ENCODE measurements at regions not wholly inside any gene's neighbourhood (a gene's known extent, or its start where the extent isn't known, plus 50 kb on each side); places are given as distances from the start of the nearest gene placed in this dataset.

- Histone ChIP-seq H2AFZ (ENCODE audit: insufficient read depth, low read depth, low read length, poor library complexity, severe bottlenecking) (no peak overlapping the region), H3K9ac (ENCODE audit: low read length) (no peak overlapping the region), H4K20me1 (ENCODE audit: control insufficient read depth, insufficient read depth, low read length, poor library complexity, severe bottlenecking) (no peaks in the 10 kb centered on the region), H3K4me2 (replicated peaks; ENCODE audit: low read depth, low read length, poor library complexity, severe bottlenecking) (no peak overlapping the region), H3K9me3 (ENCODE audit: control extremely low read depth in 1 of 3, control insufficient read depth in 2 of 3, insufficient read depth in 1 of 3, low read length in 2 of 3) (no peaks in the 10 kb centered on the region), H3K4me1 (ENCODE audit: control insufficient read depth in 2 of 2, insufficient read depth in 2 of 2, low read length in 2 of 2) (peaks cover 17 to 20% of the 10 kb centered on the region in 2 donors), H3K4me3 (ENCODE audit: control extremely low read depth in 1 of 5, extremely low read depth in 1 of 5, insufficient read depth in 1 of 5, low read depth in 2 of 5, low read length in 4 of 5) (no peak overlapping the region), H3K79me2 (ENCODE audit: control insufficient read depth, insufficient read depth, low read length) (no peaks in the 10 kb centered on the region), H3K27ac (ENCODE audit: low read length in 2 of 2) (no peak overlapping the region), H3K27me3 (replicated peaks in 1 of 4; ENCODE audit: control extremely low read depth in 1 of 4, control insufficient read depth in 3 of 4, insufficient read depth in 4 of 4, low read length in 3 of 4) (peaks cover 0 to 23% (median 3%) of the 10 kb centered on the region in 4 experiments), H3K36me3 (replicated peaks in 1 of 2; ENCODE audit: control extremely low read depth in 1 of 2, control insufficient read depth in 1 of 2, extremely low read depth in 1 of 2, insufficient read depth in 2 of 2, low read length in 1 of 2) (no peaks in the 10 kb centered on the region)
- peak overlapping the region; percentile 53 for H3K27ac Mint-ChIP-seq
- CTCF ChIA-PET: no interaction called here
- H3K27me3 Mint-ChIP-seq: peaks cover 38% of the 10 kb centered on the region
- WGBS (ENCODE audit: insufficient coverage): 80% methylated on average over 5 of the region's 7 CpGs
- H3K4me1 Mint-ChIP-seq: peaks cover 22% of the 10 kb centered on the region
- ATAC-seq (ENCODE audit: low read depth) (no peak), DNase-seq (no peak)
- no peak for TF ChIP-seq EZH2 (IDR thresholded peaks at IDR 0.05; ENCODE audit: borderline replicate concordance, insufficient read depth, low read depth, low read length, poor library complexity, severe bottlenecking)
- no peak for TF ChIP-seq CTCF (IDR thresholded peaks at IDR 0.05)
- no peaks in the 10 kb centered on the region for H3K9me3 Mint-ChIP-seq (ENCODE audit: insufficient read depth)
- POLR2A ChIA-PET: no interaction called here
- no peak overlapping the region for H3K4me3 Mint-ChIP-seq
- intact Hi-C loops (cut with micrococcal nuclease): no loop called here
These were observed 88.2 kb upstream of the SEPTIN5 start for GRCh38 chr22:19626042-19626587.

- ATAC-seq (ENCODE audit: low read depth) (no peak), DNase-seq (no peak)
- Histone ChIP-seq H3K4me3 (ENCODE audit: control extremely low read depth in 1 of 5, extremely low read depth in 1 of 5, insufficient read depth in 1 of 5, low read depth in 2 of 5, low read length in 4 of 5) (no peak overlapping the region), H3K27me3 (replicated peaks in 1 of 4; ENCODE audit: control extremely low read depth in 1 of 4, control insufficient read depth in 3 of 4, insufficient read depth in 4 of 4, low read length in 3 of 4) (peaks cover 0 to 24% (median 3%) of the 10 kb centered on the region in 4 experiments), H3K9ac (ENCODE audit: low read length) (no peak overlapping the region), H3K27ac (ENCODE audit: low read length in 2 of 2) (no peak overlapping the region), H4K20me1 (ENCODE audit: control insufficient read depth, insufficient read depth, low read length, poor library complexity, severe bottlenecking) (no peaks in the 10 kb centered on the region), H3K4me2 (replicated peaks; ENCODE audit: low read depth, low read length, poor library complexity, severe bottlenecking) (no peak overlapping the region), H3K4me1 (ENCODE audit: control insufficient read depth in 2 of 2, insufficient read depth in 2 of 2, low read length in 2 of 2) (peaks cover 11 to 15% of the 10 kb centered on the region in 2 donors), H3K9me3 (ENCODE audit: control extremely low read depth in 1 of 3, control insufficient read depth in 2 of 3, insufficient read depth in 1 of 3, low read length in 2 of 3) (no peaks in the 10 kb centered on the region), H3K79me2 (ENCODE audit: control insufficient read depth, insufficient read depth, low read length) (no peaks in the 10 kb centered on the region), H2AFZ (ENCODE audit: insufficient read depth, low read depth, low read length, poor library complexity, severe bottlenecking) (no peak overlapping the region), H3K36me3 (replicated peaks in 1 of 2; ENCODE audit: control extremely low read depth in 1 of 2, control insufficient read depth in 1 of 2, extremely low read depth in 1 of 2, insufficient read depth in 2 of 2, low read length in 1 of 2) (no peaks in the 10 kb centered on the region)
- no peak overlapping the region for H3K27ac Mint-ChIP-seq
- H3K9me3 Mint-ChIP-seq (ENCODE audit: insufficient read depth): no peaks in the 10 kb centered on the region
- ChIA-PET CTCF (no interaction called here), POLR2A (no interaction called here)
- TF ChIP-seq CTCF (IDR thresholded peaks at IDR 0.05) (no peak), EZH2 (IDR thresholded peaks at IDR 0.05; ENCODE audit: borderline replicate concordance, insufficient read depth, low read depth, low read length, poor library complexity, severe bottlenecking) (no peak)
- H3K4me3 Mint-ChIP-seq: no peak overlapping the region
- intact Hi-C loops (cut with micrococcal nuclease): no loop called here
- H3K4me1 Mint-ChIP-seq: peaks cover 17% of the 10 kb centered on the region
- peaks cover 38% of the 10 kb centered on the region for H3K27me3 Mint-ChIP-seq
- WGBS (ENCODE audit: insufficient coverage): 68% methylated on average over 3 of the region's 4 CpGs
These were observed 87.6 kb upstream of the SEPTIN5 start for GRCh38 chr22:19626666-19627065.
